ENCODE measurements at regions not wholly inside any gene's neighbourhood (a gene's known extent, or its start where the extent isn't known, plus 50 kb on each side); places are given as distances from the start of the nearest gene placed in this dataset.
"Not testable (repeated sequence)": the region's sequence is repeated elsewhere in the genome, so short reads cannot be mapped to it uniquely, and the experiment has no call there.

- FAIRE-seq (no peak), DNase-seq (ENCODE audit: insufficient read length) (no peak)
- TF ChIP-seq POLR2A (IDR thresholded peaks at IDR 0.05; ENCODE audit: low read depth, low read length) = no peak
- TF ChIP-seq POLR2AphosphoS5 (IDR thresholded peaks at IDR 0.05; ENCODE audit: low read depth, low read length) = no peak
- no peak for TF ChIP-seq TAF1 (IDR thresholded peaks at IDR 0.05; ENCODE audit: borderline replicate concordance, low read depth, low read length)
These were observed 1040.6 kb upstream of the SEMA6A start for GRCh38 chr5:117615226-117615625.

- no peak for FAIRE-seq
- TF ChIP-seq POLR2AphosphoS5 (IDR thresholded peaks at IDR 0.05; ENCODE audit: low read depth, low read length) (no peak), POLR2A (IDR thresholded peaks at IDR 0.05; ENCODE audit: low read depth, low read length) (no peak)
These were observed 1039.8 kb upstream of the SEMA6A start for GRCh38 chr5:117614408-117614807.

GRCh38 chr5:117604845-117605244 lies 1030.2 kb upstream of the SEMA6A start:
- TF ChIP-seq TAF1 (IDR thresholded peaks at IDR 0.05; ENCODE audit: borderline replicate concordance, low read depth, low read length) = no peak
- no peak for TF ChIP-seq POLR2A (IDR thresholded peaks at IDR 0.05; ENCODE audit: low read depth, low read length)
- TF ChIP-seq POLR2AphosphoS5 (IDR thresholded peaks at IDR 0.05; ENCODE audit: low read depth, low read length) = no peak
- FAIRE-seq (no peak), DNase-seq (ENCODE audit: insufficient read length) (no peak)

More at GRCh38 chr5:117614408-117614807, 1039.8 kb upstream of the SEMA6A start:
- no peak for DNase-seq (ENCODE audit: insufficient read length)

- DNase-seq (ENCODE audit: insufficient read length); FAIRE-seq: not testable (repeated sequence)
These were observed 1025.2 kb upstream of the SEMA6A start for GRCh38 chr5:117599811-117600210.

- DNase-seq (ENCODE audit: insufficient read length) (no peak), FAIRE-seq (no peak)
- no peak for TF ChIP-seq POLR2AphosphoS5 (IDR thresholded peaks at IDR 0.05; ENCODE audit: low read depth, low read length)
- no peak for TF ChIP-seq POLR2A (IDR thresholded peaks at IDR 0.05; ENCODE audit: low read depth, low read length)
- TF ChIP-seq TAF1 (IDR thresholded peaks at IDR 0.05; ENCODE audit: borderline replicate concordance, low read depth, low read length) = no peak
These were observed 1019.5 kb upstream of the SEMA6A start for GRCh38 chr5:117594166-117594565.

- FAIRE-seq = no peak
These were observed 1016.3 kb upstream of the SEMA6A start for GRCh38 chr5:117590944-117591343.

GRCh38 chr5:117588611-117589010 lies 1014.0 kb upstream of the SEMA6A start:
- TF ChIP-seq POLR2AphosphoS5 (IDR thresholded peaks at IDR 0.05; ENCODE audit: low read depth, low read length) (no peak), TAF1 (IDR thresholded peaks at IDR 0.05; ENCODE audit: borderline replicate concordance, low read depth, low read length) (no peak), POLR2A (IDR thresholded peaks at IDR 0.05; ENCODE audit: low read depth, low read length) (no peak)
- FAIRE-seq = no peak
- no peak for DNase-seq (ENCODE audit: insufficient read length)

More at GRCh38 chr5:117590944-117591343, 1016.3 kb upstream of the SEMA6A start:
- DNase-seq (ENCODE audit: insufficient read length) = no peak
- TF ChIP-seq POLR2A (IDR thresholded peaks at IDR 0.05; ENCODE audit: low read depth, low read length) (no peak), TAF1 (IDR thresholded peaks at IDR 0.05; ENCODE audit: borderline replicate concordance, low read depth, low read length) (no peak), POLR2AphosphoS5 (IDR thresholded peaks at IDR 0.05; ENCODE audit: low read depth, low read length) (no peak)

GRCh38 chr5:117587111-117587510 lies 1012.5 kb upstream of the SEMA6A start:
- no peak for TF ChIP-seq POLR2A (IDR thresholded peaks at IDR 0.05; ENCODE audit: low read depth, low read length)
- TF ChIP-seq POLR2AphosphoS5 (IDR thresholded peaks at IDR 0.05; ENCODE audit: low read depth, low read length) = no peak
- no peak for TF ChIP-seq TAF1 (IDR thresholded peaks at IDR 0.05; ENCODE audit: borderline replicate concordance, low read depth, low read length)
- FAIRE-seq = no peak
- no peak for DNase-seq (ENCODE audit: insufficient read length)

GRCh38 chr5:117568622-117569021 lies 994.0 kb upstream of the SEMA6A start:
- no peak for DNase-seq (ENCODE audit: insufficient read length)
- FAIRE-seq = no peak
- TF ChIP-seq POLR2AphosphoS5 (IDR thresholded peaks at IDR 0.05; ENCODE audit: low read depth, low read length) (no peak), POLR2A (IDR thresholded peaks at IDR 0.05; ENCODE audit: low read depth, low read length) (no peak), TAF1 (IDR thresholded peaks at IDR 0.05; ENCODE audit: borderline replicate concordance, low read depth, low read length) (no peak)

GRCh38 chr5:117568126-117568525 lies 993.5 kb upstream of the SEMA6A start:
- no peak for FAIRE-seq
- no peak for DNase-seq (ENCODE audit: insufficient read length)
- TF ChIP-seq POLR2AphosphoS5 (IDR thresholded peaks at IDR 0.05; ENCODE audit: low read depth, low read length) = no peak
- TF ChIP-seq TAF1 (IDR thresholded peaks at IDR 0.05; ENCODE audit: borderline replicate concordance, low read depth, low read length) = no peak
- no peak for TF ChIP-seq POLR2A (IDR thresholded peaks at IDR 0.05; ENCODE audit: low read depth, low read length)

- TF ChIP-seq POLR2AphosphoS5 (IDR thresholded peaks at IDR 0.05; ENCODE audit: low read depth, low read length) (no peak), POLR2A (IDR thresholded peaks at IDR 0.05; ENCODE audit: low read depth, low read length) (no peak), TAF1 (IDR thresholded peaks at IDR 0.05; ENCODE audit: borderline replicate concordance, low read depth, low read length) (no peak)
- DNase-seq (ENCODE audit: insufficient read length) (no peak), FAIRE-seq (no peak)
These were observed 988.0 kb upstream of the SEMA6A start for GRCh38 chr5:117562647-117563046.

- no peak for FAIRE-seq
These were observed 986.9 kb upstream of the SEMA6A start for GRCh38 chr5:117561531-117561930.

More at GRCh38 chr5:117561531-117561930, 986.9 kb upstream of the SEMA6A start:
- TF ChIP-seq POLR2A (IDR thresholded peaks at IDR 0.05; ENCODE audit: low read depth, low read length) (no peak), POLR2AphosphoS5 (IDR thresholded peaks at IDR 0.05; ENCODE audit: low read depth, low read length) (no peak), TAF1 (IDR thresholded peaks at IDR 0.05; ENCODE audit: borderline replicate concordance, low read depth, low read length) (no peak)
- no peak for DNase-seq (ENCODE audit: insufficient read length)

All from GM12892 (cell line).